Heart right ventricle (tissue), 16 donors: ENCODE measurements at regions not wholly inside any gene's neighbourhood (a gene's known extent, or its start where the extent isn't known, plus 50 kb on each side); places are given as distances from the start of the nearest gene placed in this dataset.

ENCODE experiments used
- ATAC-seq, 8 donors: fragments of 200-7000 bp; cut with Tn5 transposase; one replicate each; pipeline ENCODE4 v1.9.1; 2020; ENCODE audit warnings: mild to moderate bottlenecking in 8 of 8, moderate library complexity in 8 of 8, moderate number of reproducible peaks in 1 of 8
- DNase-seq, 2 donors: peaks; one replicate each; pipeline ENCODE4 v3.0.0-alpha.2; 2020
- H3K27ac ChIP-seq, 10 donors: fragments of 200-600 bp; sonication (generic) in 2 of 10; one replicate each; pipeline versions ENCODE4 v1.5.0 to v1.8.0; 2020 to 2022; ENCODE audit warnings: mild to moderate bottlenecking in 3 of 10
- H3K27me3 ChIP-seq, 7 donors: fragments of 200-600 bp; one replicate each; pipeline ENCODE4 v1.8.0; 2021 to 2022; ENCODE audit warnings: mild to moderate bottlenecking in 2 of 7
- H3K36me3 ChIP-seq, 9 donors: fragments of 200-600 bp; sonication (generic) in 1 of 9; one replicate each; pipeline versions ENCODE4 v1.5.0 to v1.8.0; 2020 to 2022; ENCODE audit warnings: mild to moderate bottlenecking in 2 of 9
- H3K4me1 ChIP-seq, 9 donors: fragments of 200-600 bp; sonication (generic) in 1 of 9; one replicate each; pipeline versions ENCODE4 v1.5.0 to v1.8.0; 2020 to 2022; ENCODE audit warnings: mild to moderate bottlenecking in 4 of 9
- H3K4me3 ChIP-seq, 10 donors: fragments of 200-600 bp; sonication (generic) in 2 of 10; one replicate each; pipeline versions ENCODE4 v1.5.0 to v1.8.0; 2020 to 2022; ENCODE audit warnings: mild to moderate bottlenecking in 7 of 10, moderate library complexity in 2 of 10
- H3K9me3 ChIP-seq, 11 donors: fragments of 200-600 bp in 10 of 11; sonication (generic) in 2 of 11; one replicate each; pipeline versions ENCODE4 v1.5.0 to v1.8.0; 2013 to 2022; ENCODE audit warnings: mild to moderate bottlenecking in 2 of 11, control low read depth in 1 of 11, moderate library complexity in 1 of 11
- CTCF ChIP-seq, 9 donors: fragments of 200-600 bp; sonication (generic) in 2 of 9; IDR thresholded peaks; one replicate each; pipeline versions ENCODE4 v1.5.0 to v1.8.0; 2021 to 2022; ENCODE audit warnings: antibody characterized with exemption in 9 of 9, mild to moderate bottlenecking in 5 of 9, moderate library complexity in 1 of 9
- WGBS, 2 donors: extraction: QIAGEN DNeasy Blood & Tissue Kit; methylation state at CpG; one replicate each; pipeline ENCODE4 v1.1.7; 2013; ENCODE audit warnings: inconsistent platforms in 1 of 2; 5-methylcytosine and 5-hydroxymethylcytosine counted together
- intact Hi-C, 10 donors: fragments of 100-400 bp; cut with DNase I; formaldehyde crosslinking; loops; one replicate each; pipeline versions ENCODE4 v1.11.1 to v1.14.2; 2022
- donor health status: Arrhythmogenic right ventricular cardiomyopathy.
- donor health status: ischemic (EF 13 %, LVEDD 7.1; RV severe dilation, severe dysfunction).
- donor health status: healthy with polysubstance abuse.
- donor health status: DM: no; HTN: yes; CAD: no.
- donor health status: DM: no; HTN: no; CAD: no.
- donor health status: ischemic (EF 25% LVEDD 6.9; RV normal size, moderate dysfunction).
- donor health status: ischemic (EF 25% LVEDD 5.7; RV mildly dilated, moderate dysfunction).
- donor health status: healthy.
- donor health status: DM: yes; HTN: yes; CAD: no.
- donor health status: Ischemic cardiomyopathy.
- donor health status: ischemic (EF 35%, LVEDD 5.7; RV mildly dilated, moderate dysfunction).
- donor health status: nonischemic (EF 11% LVEDD 7.7; RV severe dilation, severe dysfunction).
- donor health status: DM: yes; HTN: yes; CAD: no.
- donor health status: PGD.
- donor health status: ischemic (EF 29% LVEDD 5.4; RV normal size, mild dysfunction).
- donor health status: nonischemic (EF 23%, LVEDD 6.1; RV moderate dilation, normal function).

DNA sequence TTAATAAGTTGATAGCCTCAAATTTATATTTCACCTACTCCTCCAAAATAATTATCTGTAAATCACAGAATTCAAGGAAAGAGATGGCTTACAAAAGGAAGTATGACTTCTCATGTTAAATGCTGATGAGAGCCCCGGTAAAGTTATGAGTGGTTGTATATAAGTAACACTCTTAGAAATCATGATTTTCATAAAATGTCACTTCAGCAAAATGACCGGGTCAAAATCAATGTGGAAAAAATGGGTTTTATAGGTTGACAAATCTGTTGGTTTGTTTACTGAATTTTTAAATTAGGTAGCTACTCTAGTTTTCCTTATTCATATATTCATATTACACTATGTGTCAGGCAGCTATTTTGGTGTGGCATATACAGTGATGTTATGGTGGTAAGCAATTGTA is 1131.0 kb downstream of the TAF11L14 start:
- Histone ChIP-seq H3K4me3 (no peak overlapping the region), H3K27ac (no peak overlapping the region), H3K36me3 (no peaks in the 10 kb centered on the region), H3K4me1 (no peaks in the 10 kb centered on the region), H3K27me3 (no peaks in the 10 kb centered on the region), H3K9me3 (no peaks in the 10 kb centered on the region)
- intact Hi-C loops, result no loop called here
- 93 to 97% methylated on average over 2 of the region's 2 CpGs for WGBS, 2 donors
- no peak for DNase-seq
- TF ChIP-seq CTCF (IDR thresholded peaks at IDR 0.05), result no peak
- ATAC-seq, result no peak

DNA sequence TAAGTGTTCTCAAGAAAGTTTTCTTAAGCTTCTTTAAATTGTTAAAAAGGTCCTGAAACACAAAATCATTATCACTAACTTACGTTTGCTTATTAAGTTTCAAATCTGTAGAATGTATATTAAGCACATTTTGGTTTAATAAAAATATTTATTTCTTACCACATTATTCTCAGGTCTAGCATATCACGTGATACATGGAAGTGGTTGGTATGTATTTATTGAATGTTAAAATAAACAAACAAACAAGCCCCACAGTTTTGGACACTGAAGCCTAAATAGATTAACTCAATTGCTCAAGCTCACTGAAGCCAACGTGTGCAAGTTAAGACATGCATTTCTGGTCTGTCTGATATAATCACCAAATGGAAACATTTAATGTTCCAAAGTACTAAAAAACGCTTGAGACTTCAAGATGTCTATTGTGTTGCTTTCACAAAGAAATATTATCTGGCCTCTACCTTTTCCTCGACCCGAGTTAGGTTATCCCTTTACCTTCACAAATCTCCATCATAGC is 1136.9 kb downstream of the TAF11L14 start:
- WGBS, 2 donors, result 74 to 79% methylated on average over 6 of the region's 6 CpGs
- no peaks in the 10 kb centered on the region for H3K36me3 ChIP-seq
- no peaks in the 10 kb centered on the region for H3K9me3 ChIP-seq
- no peak overlapping the region for H3K4me3 ChIP-seq
- H3K4me1 ChIP-seq, result no peaks in the 10 kb centered on the region
- intact Hi-C loops, result no loop called here
- TF ChIP-seq CTCF (IDR thresholded peaks at IDR 0.05), result no peak
- H3K27me3 ChIP-seq, result no peaks in the 10 kb centered on the region
- no peak for ATAC-seq
- DNase-seq, result no peak
- H3K27ac ChIP-seq, result no peak overlapping the region

DNA sequence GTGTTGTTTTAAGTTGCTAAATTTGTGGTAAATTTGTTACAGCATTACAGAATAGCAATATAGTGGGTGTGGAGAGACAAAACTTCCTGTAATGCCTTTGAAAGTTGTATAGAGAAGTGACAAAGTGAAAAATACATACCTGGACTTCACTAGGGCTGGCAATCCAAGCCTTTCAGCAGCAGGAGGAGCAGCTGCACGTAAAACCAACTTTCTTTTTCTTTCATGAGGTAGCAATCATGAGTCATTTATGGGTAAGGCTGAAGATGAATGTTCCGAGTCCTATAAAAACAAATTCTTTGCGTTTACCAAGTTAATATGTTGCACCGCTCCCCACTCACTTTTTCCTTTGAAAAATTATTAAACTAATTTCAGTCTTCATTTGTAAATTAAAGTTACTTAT is 1138.2 kb downstream of the TAF11L14 start:
- H3K4me1 ChIP-seq, result no peaks in the 10 kb centered on the region
- H3K4me3 ChIP-seq, result no peak overlapping the region
- no peak overlapping the region for H3K27ac ChIP-seq
- 56 to 57% methylated on average over 4 of the region's 4 CpGs for WGBS, 2 donors
- H3K27me3 ChIP-seq, result no peaks in the 10 kb centered on the region
- intact Hi-C loops, result no loop called here
- TF ChIP-seq CTCF (IDR thresholded peaks at IDR 0.05), result peak in 2 of 9 donors; percentile 12 to 22
- ATAC-seq, result no peak
- no peaks in the 10 kb centered on the region for H3K9me3 ChIP-seq
- H3K36me3 ChIP-seq, result no peaks in the 10 kb centered on the region
- no peak for DNase-seq

DNA sequence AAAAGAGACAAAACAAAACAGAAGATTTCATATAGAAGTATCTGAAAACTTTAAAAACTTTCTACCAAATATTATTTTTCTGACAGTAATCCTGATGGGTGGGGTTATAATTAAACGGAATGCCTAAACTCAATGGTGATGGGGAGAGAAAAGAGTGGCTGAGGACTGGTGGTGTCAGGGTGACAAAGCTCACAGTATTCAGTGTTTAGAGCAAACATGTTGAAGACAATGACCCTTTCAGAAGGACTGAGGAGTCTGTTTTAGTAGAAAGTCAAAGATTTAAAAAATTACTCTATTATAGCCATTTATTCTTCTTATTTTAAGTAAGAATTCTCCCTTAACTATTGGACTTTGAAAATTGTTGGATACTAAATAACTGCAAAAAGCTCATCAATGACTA is 1144.0 kb downstream of the TAF11L14 start:
- no peak for DNase-seq
- Histone ChIP-seq H3K9me3 (peaks cover 0 to 22% (median 6%) of the 10 kb centered on the region in 11 donors), H3K4me1 (no peaks in the 10 kb centered on the region), H3K27ac (no peak overlapping the region), H3K4me3 (no peak overlapping the region), H3K27me3 (no peaks in the 10 kb centered on the region), H3K36me3 (no peaks in the 10 kb centered on the region)
- intact Hi-C loops, result no loop called here
- no peak for TF ChIP-seq CTCF (IDR thresholded peaks at IDR 0.05)
- WGBS, 2 donors, result 75 to 83% methylated on average over 1 of the region's 1 CpG
- no peak for ATAC-seq
